SJSA1 (cell line): ENCODE measurements at regions not wholly inside any gene's neighbourhood (a gene's known extent, or its start where the extent isn't known, plus 50 kb on each side); places are given as distances from the start of the nearest gene placed in this dataset.
"Not testable (repeated sequence)": the region's sequence is repeated elsewhere in the genome, so short reads cannot be mapped to it uniquely, and the experiment has no call there.

Source experiments
- DNase-seq, 2 experiments: peaks; one replicate each; pipeline ENCODE4 v3.0.0-alpha.2; 2015 to 2020; ENCODE audit warnings: low spot score in 2 of 2, low read depth in 1 of 2
- H3K27ac ChIP-seq: fragments of 250-450 bp; sonication (Bioruptor Pico); 2 replicates; pipeline ENCODE4 v1.5.1; 2020; ENCODE audit warnings: mild to moderate bottlenecking, moderate library complexity
- H3K27me3 ChIP-seq: fragments of 250-450 bp; sonication (Bioruptor Pico); replicated peaks from 2 replicates; pipeline ENCODE4 v1.5.1; 2020; ENCODE audit warnings: mild to moderate bottlenecking, moderate library complexity
- H3K36me3 ChIP-seq: fragments of 250-450 bp; sonication (Bioruptor Pico); 2 replicates; pipeline ENCODE4 v1.5.1; 2020; ENCODE audit warnings: mild to moderate bottlenecking
- H3K4me1 ChIP-seq: fragments of 250-450 bp; sonication (Bioruptor Pico); replicated peaks from 2 replicates; pipeline ENCODE4 v1.6.1; 2021; ENCODE audit warnings: mild to moderate bottlenecking
- H3K4me3 ChIP-seq: fragments of 250-450 bp; sonication (Bioruptor Pico); 2 replicates; pipeline ENCODE4 v1.5.1; 2020; ENCODE audit warnings: mild to moderate bottlenecking
- H3K9me3 ChIP-seq: fragments of 250-450 bp; sonication (Bioruptor Pico); replicated peaks from 2 replicates; pipeline ENCODE4 v1.5.1; 2020; ENCODE audit warnings: mild to moderate bottlenecking

DNA sequence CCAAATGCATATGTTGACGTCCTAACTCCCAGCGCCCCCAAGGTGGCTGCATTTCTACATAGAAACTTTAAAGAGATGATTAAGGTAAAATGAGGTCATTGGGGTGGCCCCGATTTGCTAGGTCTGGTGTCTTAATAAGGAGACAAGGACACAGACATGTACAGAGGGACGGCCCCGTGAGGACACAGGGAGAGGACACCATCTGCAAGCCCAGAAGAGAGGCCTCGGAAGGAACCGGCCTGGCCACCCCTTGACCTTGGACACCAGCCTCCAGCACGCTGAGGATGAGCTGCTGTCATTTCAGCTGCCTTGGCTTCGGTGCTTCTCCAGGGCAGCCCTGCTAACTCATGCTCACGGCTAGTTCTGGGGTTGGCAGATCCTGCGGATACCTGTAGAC lies 73.2 kb downstream of the MRPL36 start:
- no peaks in the 10 kb centered on the region for H3K9me3 ChIP-seq
- DNase-seq: peak in 1 of 2 experiments; percentile 38
- no peaks in the 10 kb centered on the region for H3K36me3 ChIP-seq
- H3K4me3 ChIP-seq: no peak overlapping the region
- H3K27ac ChIP-seq: no peak overlapping the region
- H3K4me1 ChIP-seq: no peaks in the 10 kb centered on the region
- peaks cover 11% of the 10 kb centered on the region for H3K27me3 ChIP-seq

GRCh38 chr5:1725641-1726468 lies 73.8 kb downstream of the MRPL36 start:
- H3K4me3 ChIP-seq: no peak overlapping the region
- no peaks in the 10 kb centered on the region for H3K4me1 ChIP-seq
- no peak overlapping the region for H3K27ac ChIP-seq
- DNase-seq: peak in 1 of 2 experiments; percentile 42
- no peaks in the 10 kb centered on the region for H3K36me3 ChIP-seq
- peaks cover 11% of the 10 kb centered on the region for H3K27me3 ChIP-seq
- H3K9me3 ChIP-seq: no peaks in the 10 kb centered on the region

GRCh38 chr5:1724822-1725602 lies 74.6 kb downstream of the MRPL36 start:
- no peaks in the 10 kb centered on the region for H3K36me3 ChIP-seq
- H3K4me3 ChIP-seq: no peak overlapping the region
- H3K27ac ChIP-seq: no peak overlapping the region
- peaks cover 11% of the 10 kb centered on the region for H3K27me3 ChIP-seq
- DNase-seq: peak in 1 of 2 experiments; percentile 38
- no peaks in the 10 kb centered on the region for H3K4me1 ChIP-seq
- H3K9me3 ChIP-seq: no peaks in the 10 kb centered on the region

DNA sequence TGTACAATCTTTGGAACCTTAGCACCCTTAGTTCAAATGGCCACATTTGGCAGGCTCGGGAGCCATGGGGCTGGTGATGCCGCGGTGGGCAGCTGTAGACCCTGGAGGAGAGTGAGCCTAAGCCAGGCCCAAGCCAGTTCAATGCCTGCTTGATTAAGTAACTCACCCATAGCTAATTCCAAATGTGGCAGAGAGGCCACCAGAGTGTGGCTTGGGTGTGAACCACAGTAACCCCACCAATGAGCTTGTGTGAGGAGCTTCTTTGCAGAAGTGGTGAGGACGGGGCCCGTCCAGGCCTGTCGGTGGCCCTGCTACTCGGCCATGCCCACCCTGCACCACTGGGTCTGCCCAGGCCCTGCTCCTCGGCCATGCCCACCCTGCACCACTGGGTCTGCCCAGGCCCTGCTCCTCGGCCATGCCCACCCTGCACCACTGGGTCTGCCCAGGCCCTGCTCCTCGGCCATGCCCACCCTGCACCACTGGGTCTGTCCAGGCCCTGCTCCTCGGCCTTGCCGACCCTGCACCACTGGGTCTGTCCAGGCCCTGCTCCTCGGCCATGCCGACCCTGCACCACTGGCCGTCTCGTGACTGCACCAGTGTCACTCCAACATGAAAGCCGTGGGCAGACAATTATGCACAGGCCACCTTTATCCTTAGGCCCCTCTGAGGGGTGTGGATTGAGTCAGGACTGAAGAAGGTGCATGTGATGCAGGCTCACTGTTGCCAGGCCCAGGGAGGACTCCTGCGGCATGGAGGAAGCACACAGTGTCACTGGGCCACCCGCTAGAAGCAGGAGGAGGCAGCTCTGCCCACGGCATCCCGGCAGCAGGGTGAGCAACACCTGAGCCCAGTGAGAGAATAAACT lies 75.4 kb downstream of the MRPL36 start:
- H3K36me3 ChIP-seq: no peaks in the 10 kb centered on the region
- DNase-seq: peak in 1 of 2 experiments; percentile 34
- H3K27ac ChIP-seq: no peak overlapping the region
- 0 out of 2 replicates have a peak, but pooled peaks cover 5% of the 10 kb centered on the region for H3K9me3 ChIP-seq
- no peak overlapping the region for H3K4me3 ChIP-seq
- peaks cover 11% of the 10 kb centered on the region for H3K27me3 ChIP-seq
- H3K4me1 ChIP-seq: no peaks in the 10 kb centered on the region

DNA sequence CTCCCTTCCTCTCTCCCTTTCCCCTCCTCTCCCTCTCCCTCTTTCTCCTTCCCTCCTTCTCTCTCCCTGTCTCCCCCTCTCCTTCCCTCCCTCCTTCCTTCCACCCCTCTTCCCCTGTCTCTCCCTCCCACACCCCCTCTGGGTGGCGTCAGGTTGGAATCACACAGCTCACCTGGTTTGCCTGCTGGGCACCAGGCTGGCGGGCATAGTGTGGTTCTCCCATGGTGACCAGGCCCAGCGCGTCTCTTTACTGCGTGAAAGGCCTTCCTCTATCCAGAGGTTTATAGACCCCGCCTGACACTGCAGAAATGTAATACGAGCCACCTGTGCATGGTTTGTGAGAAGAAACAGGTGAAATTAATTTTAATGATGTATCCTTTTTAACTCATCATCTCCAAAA lies 76.2 kb downstream of the MRPL36 start:
- peak in 1 of 2 experiments; percentile 36 for DNase-seq
- no peak overlapping the region for H3K27ac ChIP-seq
- no peak overlapping the region for H3K4me3 ChIP-seq
- H3K4me1 ChIP-seq: no peaks in the 10 kb centered on the region
- 0 out of 2 replicates have a peak, but pooled peaks cover 9% of the 10 kb centered on the region for H3K9me3 ChIP-seq
- H3K36me3 ChIP-seq: no peaks in the 10 kb centered on the region
- peaks cover 11% of the 10 kb centered on the region for H3K27me3 ChIP-seq

DNA sequence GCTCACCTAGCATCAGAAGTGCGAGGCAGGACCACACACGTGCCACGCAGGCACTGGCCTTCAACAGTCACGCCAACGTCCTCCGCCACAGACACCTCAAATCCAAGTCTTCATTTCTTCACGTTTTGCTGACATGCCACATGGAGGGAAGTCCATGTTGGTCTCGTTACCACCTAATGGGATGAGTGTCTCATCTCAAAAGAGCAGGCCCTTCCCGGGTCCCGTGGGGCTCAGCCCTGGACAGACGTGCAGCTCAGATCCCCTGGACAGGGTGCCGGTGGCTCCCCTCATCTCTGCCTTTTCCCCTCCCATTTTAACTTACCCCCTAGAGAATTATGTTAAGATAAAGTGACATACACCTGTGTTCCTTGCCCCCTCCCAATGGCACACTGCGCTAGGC lies 76.8 kb downstream of the MRPL36 start:
- 0 out of 2 replicates have a peak, but pooled peaks cover 13% of the 10 kb centered on the region for H3K9me3 ChIP-seq
- peak in 1 of 2 experiments; percentile 35 for DNase-seq
- no peak overlapping the region for H3K4me3 ChIP-seq
- no peaks in the 10 kb centered on the region for H3K36me3 ChIP-seq
- peaks cover 11% of the 10 kb centered on the region for H3K27me3 ChIP-seq
- no peak overlapping the region for H3K27ac ChIP-seq
- no peaks in the 10 kb centered on the region for H3K4me1 ChIP-seq

DNA sequence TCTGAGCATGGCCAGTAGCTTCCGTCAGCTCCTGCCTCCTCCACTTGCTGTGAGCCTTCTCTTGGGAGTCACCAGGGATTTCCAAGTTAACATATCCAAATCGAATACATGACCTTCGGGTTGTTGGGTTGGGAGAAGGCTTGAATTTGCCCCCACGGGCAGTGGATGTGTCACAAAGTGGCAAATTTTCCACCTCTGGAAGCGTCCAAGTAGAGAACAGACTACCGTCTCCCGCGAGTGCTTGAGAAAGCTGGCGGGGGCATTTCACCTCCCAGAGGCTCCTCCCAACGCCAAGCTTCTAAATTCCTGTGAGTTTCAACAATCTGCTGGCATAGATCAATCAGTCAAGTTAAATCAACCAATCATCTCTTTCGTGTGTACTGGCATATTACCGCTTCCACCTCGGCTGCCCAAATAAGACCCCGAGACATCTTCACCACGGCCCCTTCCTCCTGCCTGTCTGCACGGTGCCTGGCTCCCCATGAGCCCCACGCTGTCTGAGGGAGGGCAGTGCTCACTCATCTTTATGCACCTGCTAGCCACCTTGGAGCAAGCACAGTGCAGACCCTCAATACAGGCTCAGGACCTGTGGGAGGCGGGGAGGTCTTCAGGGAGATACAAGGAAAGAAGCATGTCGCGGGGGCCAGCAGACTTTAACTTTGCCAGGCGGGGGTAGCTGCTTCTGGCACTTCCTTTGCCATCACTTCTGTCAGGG lies 79.1 kb downstream of the MRPL36 start:
- peaks cover 9% of the 10 kb centered on the region for H3K27me3 ChIP-seq
- H3K4me3 ChIP-seq: no peak overlapping the region
- peaks cover 13% of the 10 kb centered on the region; the same call in 1 of the 2 replicates for H3K9me3 ChIP-seq
- no peak overlapping the region for H3K27ac ChIP-seq
- DNase-seq: peak in 1 of 2 experiments; percentile 34
- no peaks in the 10 kb centered on the region for H3K4me1 ChIP-seq
- H3K36me3 ChIP-seq: no peaks in the 10 kb centered on the region

DNA sequence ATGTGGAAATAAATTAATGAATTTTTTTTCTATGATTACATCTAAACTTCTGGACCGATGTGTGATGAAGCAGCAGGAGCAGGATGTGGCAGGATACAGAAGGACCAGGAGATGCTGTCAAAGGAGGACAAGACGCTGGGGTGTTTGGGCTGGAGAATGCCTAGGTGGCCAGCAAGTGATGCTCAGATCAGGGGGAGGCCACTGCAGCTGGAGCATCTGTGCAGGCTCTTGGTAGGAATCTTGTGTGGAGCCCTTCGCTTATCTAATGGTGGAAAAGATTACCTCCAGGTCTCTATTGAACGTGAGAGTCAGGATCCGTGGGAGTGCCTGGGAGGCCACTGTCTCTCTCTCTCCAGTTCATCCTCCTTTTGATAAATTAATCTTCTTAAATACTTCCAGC lies 79.8 kb downstream of the MRPL36 start:
- Histone ChIP-seq H3K9me3 (peaks cover 13% of the 10 kb centered on the region; the same call in 1 of the 2 replicates), H3K36me3 (no peaks in the 10 kb centered on the region), H3K4me1 (no peaks in the 10 kb centered on the region), H3K4me3 (no peak overlapping the region), H3K27ac (no peak overlapping the region), H3K27me3 (peaks cover 2% of the 10 kb centered on the region; the same call in 1 of the 2 replicates)
- DNase-seq: peak in 1 of 2 experiments; percentile 14

DNA sequence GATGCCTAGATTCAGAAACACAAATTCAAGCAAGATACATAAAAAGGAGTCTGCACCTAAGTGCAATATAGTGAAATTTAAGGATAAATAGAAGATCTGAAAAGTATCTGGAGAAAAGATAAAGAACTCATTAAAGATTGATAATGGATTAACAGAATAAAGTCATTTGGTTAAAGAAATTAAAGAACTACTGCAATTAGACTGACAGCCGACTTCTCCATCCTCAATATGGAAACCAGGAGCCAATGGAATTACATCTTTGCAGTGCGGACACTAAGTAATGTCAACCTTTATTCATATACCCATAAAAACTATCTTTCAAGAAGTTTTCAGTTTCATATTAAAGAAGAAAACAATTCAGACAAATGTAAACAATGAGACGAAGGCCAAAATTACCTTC lies 81.0 kb downstream of the MRPL36 start:
- H3K4me3 ChIP-seq: no peak overlapping the region
- DNase-seq: no peak
- H3K27ac ChIP-seq: no peak overlapping the region
- no peaks in the 10 kb centered on the region for H3K4me1 ChIP-seq
- H3K9me3 ChIP-seq: peaks cover 13% of the 10 kb centered on the region; the same call in 1 of the 2 replicates
- no peaks in the 10 kb centered on the region for H3K36me3 ChIP-seq
- no peaks in the 10 kb centered on the region for H3K27me3 ChIP-seq

DNA sequence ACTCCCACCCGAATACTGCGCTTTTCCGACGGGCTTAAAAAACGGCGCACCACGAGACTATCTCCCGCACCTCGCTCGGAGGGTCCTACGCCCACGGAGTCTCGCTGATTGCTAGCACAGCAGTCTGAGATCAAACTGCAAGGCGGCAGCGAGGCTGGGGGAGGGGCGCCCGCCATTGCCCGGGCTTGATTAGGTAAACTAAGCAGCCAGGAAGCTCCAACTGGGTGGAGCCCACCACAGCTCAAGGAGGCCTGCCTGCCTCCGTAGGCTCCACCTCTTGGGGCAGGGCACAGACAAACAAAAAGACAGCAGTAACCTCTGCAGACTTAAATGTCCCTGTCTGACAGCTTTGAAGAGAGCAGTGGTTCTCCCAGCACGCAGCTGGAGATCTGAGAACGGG lies 89.5 kb downstream of the MRPL36 start:
- H3K4me3 ChIP-seq, H3K4me1 ChIP-seq, H3K9me3 ChIP-seq, H3K27ac ChIP-seq, H3K36me3 ChIP-seq, DNase-seq, H3K27me3 ChIP-seq: not testable (repeated sequence)

GRCh38 chr5:1709171-1709803 lies 90.3 kb downstream of the MRPL36 start:
- Histone ChIP-seq H3K4me3 (no peak overlapping the region), H3K9me3 (no peaks in the 10 kb centered on the region; the same call in 1 of the 2 replicates), H3K36me3 (no peaks in the 10 kb centered on the region), H3K27me3 (0 out of 2 replicates have a peak, but pooled peaks cover 3% of the 10 kb centered on the region), H3K4me1 (no peaks in the 10 kb centered on the region), H3K27ac (no peak overlapping the region)
- DNase-seq: peak in 1 of 2 experiments; percentile 35

GRCh38 chr5:1708592-1709141 lies 91.0 kb downstream of the MRPL36 start:
- Histone ChIP-seq H3K27me3 (0 out of 2 replicates have a peak, but pooled peaks cover 3% of the 10 kb centered on the region), H3K9me3 (no peaks in the 10 kb centered on the region; the same call in 1 of the 2 replicates), H3K27ac (no peak overlapping the region), H3K4me1 (no peaks in the 10 kb centered on the region), H3K4me3 (no peak overlapping the region), H3K36me3 (no peaks in the 10 kb centered on the region)
- DNase-seq: peak in 1 of 2 experiments; percentile 36
